ENCODE measurements at regions not wholly inside any gene's neighbourhood (a gene's known extent, or its start where the extent isn't known, plus 50 kb on each side); places are given as distances from the start of the nearest gene placed in this dataset.

DNA sequence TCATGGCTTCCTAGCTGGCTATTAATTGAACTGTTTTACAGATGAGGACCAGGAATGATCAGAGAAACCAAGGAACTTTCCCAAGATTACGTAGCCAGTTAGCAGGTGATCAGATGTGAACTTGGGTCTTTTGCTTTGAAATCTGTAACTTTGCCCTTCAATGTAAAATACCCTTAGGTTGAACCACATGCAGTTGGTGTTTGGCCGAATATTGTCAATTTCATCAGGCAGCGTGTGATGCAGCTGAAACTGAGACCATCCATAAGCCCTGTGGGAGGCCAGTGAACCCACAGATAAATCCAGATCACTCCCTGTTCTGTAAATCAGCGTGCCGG is 150.8 kb downstream of the ETS2 start:
- DNase-seq (ENCODE audit: low spot score) = no peak

DNA sequence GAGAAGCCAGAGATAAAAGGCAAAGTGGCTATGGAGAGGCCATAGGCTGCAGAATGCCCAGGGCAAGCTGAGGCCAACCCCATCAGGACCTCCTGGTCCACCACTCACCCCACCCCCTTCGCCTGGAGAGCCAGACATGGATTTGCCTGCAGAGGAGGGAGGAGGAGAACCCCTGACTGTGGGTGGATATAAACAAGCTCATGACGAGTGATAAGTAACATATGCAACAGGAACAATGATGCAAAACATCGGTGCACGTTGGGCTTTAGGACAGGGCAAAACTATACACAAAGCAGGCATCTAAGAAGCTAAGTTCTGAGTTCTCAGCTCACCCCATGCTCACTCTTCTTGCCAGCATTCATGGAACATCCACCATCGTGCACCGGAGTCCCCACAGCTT is 150.3 kb downstream of the ETS2 start:
- no peak for DNase-seq (ENCODE audit: low spot score)

DNA sequence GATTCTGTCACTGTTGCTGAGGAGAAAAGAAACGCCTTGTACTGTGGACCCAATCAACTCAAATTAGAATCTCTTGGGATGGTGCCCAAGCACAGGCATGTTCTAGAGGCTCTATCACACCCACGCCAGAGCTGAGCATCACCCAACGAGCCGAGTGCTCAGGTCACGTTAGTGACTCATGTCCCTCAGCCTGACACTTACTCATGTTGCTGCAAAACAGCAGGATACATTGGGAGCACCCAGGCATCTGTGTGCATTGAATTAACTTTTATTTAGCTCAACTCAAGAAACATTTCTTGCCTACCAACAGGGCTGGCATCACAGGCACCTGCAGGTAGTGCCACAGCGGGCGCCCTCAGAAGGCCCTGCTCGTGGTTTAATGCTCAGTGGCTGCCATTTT is 149.8 kb downstream of the ETS2 start:
- DNase-seq (ENCODE audit: low spot score) = no peak

DNA sequence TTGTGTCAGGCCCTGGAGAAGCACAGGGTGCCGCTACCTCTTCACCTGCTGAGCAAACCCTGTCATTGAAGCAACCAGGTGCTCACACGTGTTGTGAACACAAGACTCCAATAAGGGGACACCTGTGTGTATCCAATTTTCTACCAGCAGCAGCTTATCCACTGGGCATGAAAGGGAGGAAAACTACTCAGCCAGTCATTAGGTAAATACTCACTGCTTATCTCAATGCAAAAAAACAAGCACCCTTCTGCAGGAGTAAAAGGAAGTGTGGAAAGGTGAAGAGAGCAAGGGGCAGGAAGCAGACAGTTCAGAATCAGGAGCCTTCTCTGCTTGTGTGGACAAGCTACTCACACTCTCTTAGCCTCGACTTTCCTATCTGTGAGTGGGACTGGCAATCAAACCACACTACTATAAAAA is 148.9 kb downstream of the ETS2 start:
- no peak for DNase-seq (ENCODE audit: low spot score)

DNA sequence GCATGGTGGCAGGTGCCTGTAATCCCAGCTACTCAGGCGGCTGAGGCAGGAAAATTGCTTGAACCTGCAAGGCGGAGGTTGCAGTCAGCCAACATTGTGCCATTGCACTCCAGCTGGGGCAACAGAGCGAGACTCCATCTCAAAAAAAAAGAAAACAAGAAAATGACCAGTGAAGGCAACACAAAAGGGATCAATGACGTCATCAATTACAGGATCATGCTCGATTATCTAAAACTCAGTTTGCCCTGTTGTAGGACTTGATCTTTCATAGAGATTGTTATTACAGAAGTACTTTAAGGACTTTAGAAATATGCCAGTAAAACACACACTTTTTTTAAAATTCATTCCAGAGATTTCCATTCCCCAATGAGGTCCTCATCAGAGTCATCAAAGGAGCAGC is 147.8 kb downstream of the ETS2 start:
- no peak for DNase-seq (ENCODE audit: low spot score)

DNA sequence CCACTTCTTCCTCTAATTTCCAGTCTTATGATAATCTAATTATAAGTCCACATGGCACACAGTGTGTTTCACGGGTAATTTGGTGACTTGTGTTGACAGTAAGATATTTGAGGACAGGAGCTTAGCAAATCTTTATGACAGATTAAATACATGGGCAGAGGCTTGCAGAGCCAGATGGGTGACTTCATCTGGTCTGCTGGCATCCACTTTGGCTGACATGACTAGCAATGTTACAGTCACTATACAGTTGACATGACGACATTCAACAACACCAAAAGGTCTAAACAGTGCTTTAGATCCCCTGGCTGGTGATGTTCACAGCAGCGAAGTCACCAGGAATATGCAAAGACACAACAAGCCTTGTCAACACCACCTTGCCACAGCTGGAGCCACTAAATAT is 147.2 kb downstream of the ETS2 start:
- DNase-seq (ENCODE audit: low spot score) = no peak

DNA sequence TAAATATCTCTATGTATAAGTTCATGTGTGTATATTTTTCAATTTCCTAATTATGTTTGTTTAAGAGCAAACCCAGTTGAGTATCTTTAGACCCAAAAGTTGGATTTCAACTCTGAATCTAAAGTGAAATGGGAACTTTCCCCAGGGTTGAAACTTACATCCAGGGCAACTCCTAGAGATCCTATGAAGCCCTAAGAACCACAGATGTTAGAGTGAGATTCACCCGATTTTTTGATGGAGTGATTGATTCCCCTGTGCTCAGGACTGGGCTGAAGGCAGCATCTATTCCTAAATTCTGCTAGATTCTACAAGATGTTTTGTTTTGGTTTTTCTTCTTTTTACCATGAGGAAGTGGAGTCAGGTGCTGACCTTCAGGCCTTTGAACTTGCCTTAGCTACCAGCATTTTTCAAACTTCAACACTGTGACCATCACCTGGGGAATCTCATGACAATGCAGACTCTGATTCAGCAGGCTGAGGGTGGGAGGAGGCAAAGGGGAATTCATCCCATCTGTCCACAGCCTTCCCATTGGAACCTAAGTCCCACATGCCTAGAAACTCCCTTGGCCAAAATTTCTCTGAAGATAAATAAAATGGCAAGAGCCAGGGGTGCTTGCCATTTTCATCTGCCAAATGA is 145.5 kb downstream of the ETS2 start:
- no peak for DNase-seq (ENCODE audit: low spot score)

GRCh38 chr21:38950435-38951094 is 144.8 kb downstream of the ETS2 start:
- DNase-seq (ENCODE audit: low spot score) = no peak

GRCh38 chr21:38949070-38949380 is 143.3 kb downstream of the ETS2 start:
- no peak for DNase-seq (ENCODE audit: low spot score)

- DNase-seq (ENCODE audit: low spot score) = no peak
Observed at GRCh38 chr21:38948377-38949069, 142.8 kb downstream of the ETS2 start.

DNA sequence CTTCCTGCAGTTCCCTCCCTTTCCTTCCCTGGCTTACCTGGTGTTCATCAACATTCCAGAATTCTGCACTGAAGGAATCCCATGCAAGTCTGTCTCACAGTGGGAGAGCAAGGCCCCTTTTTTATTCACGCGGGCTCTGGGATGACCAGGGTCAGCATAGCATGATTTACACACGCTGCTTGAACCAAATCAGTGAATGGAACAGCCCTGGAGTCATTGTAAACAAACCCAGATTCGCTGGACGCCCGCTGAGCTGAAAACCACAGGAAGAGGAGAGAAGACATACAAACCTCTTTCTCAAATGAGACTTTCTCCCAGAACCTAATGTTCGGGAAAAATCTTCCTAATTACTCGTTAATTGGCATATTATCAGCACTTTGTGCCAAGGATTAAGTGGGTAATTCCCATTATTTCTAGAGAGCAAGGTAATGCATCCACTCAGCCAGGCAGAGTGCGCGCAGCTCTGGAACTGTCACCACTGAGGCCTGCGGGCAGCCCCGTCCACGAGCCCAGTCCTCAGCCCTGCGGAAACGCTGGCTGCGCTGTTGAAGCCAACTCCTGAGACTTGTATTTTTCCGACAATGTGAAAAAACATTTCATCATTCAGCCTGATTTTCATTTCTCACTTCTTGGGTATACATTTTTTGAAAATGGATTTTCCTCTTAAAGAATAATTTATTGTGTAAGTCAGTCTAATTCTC is 140.0 kb downstream of the ETS2 start:
- no peak for DNase-seq (ENCODE audit: low spot score)

- DNase-seq (ENCODE audit: low spot score) = no peak
Observed at GRCh38 chr21:38944903-38945302, 139.2 kb downstream of the ETS2 start.

GRCh38 chr21:38944402-38944801 is 138.7 kb downstream of the ETS2 start:
- no peak for DNase-seq (ENCODE audit: low spot score)

- no peak for DNase-seq (ENCODE audit: low spot score)
Observed at GRCh38 chr21:38942748-38943211, 137.1 kb downstream of the ETS2 start.

DNA sequence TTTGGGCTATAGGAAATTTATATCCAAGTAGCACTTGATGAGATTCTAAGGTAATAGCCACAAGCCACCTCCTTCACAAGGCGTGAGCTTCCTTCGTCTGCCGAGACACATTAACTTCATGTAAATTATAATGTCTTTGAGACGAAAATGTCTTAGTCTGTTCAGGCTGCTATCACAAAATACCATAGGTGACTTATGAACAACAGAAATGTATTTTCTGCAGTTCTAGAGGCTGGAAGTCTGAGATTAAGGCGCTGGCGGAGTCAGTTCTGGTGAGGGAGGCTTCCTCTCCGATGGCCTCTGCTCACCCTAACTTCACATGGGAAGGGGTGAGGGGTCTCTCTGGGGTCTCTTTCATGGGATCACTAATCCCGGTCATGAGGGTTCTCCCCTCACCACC is 133.0 kb downstream of the ETS2 start:
- no peak for DNase-seq (ENCODE audit: low spot score)

- DNase-seq (ENCODE audit: low spot score) = no peak
Observed at GRCh38 chr21:38938343-38938742, 132.6 kb downstream of the ETS2 start.

DNA sequence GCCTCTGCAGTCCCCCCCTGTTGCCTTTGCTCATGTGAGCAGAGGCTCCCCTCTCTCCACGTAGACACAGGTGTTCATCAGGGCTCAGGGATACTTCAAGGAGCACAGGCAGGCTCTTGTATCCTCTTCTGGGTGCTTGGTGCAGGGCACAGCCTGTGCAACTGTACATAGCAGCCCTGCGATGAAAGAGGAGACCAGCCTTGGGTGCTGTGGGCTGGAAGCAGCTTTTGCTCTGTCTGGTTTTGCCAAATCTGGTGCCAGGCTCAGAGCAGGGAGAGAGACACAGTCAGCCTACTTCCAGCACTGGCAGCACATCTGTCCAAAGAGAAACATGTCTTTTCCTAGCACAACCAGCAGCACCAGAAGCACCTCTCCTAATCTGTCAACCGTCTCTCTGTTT is 132.1 kb downstream of the ETS2 start:
- no peak for DNase-seq (ENCODE audit: low spot score)

DNA sequence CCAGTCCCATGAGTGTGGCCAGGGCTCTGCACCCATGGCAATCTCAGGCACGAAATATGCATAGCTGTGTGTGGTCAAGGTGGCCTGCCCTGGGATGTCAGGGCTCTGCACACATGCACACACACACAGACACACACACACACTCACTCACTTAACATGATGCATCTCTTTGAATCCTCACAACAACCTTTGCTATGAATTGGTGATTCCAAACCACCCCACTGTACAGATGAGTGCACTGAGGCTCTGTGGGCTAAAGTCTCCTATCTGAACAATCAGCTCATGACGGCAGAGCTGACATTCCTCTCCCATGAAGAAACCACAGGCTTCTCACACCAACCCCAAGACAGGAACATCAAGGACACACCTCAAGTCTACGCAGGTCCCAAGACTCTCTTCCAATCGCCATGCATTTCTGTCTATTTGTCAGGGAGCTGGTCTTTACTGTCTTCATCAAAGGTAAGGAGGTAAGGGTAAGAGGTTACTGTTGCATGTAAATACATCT is 131.6 kb downstream of the ETS2 start:
- DNase-seq (ENCODE audit: low spot score) = no peak

GRCh38 chr21:38936240-38936639 is 130.5 kb downstream of the ETS2 start:
- no peak for DNase-seq (ENCODE audit: low spot score)

DNA sequence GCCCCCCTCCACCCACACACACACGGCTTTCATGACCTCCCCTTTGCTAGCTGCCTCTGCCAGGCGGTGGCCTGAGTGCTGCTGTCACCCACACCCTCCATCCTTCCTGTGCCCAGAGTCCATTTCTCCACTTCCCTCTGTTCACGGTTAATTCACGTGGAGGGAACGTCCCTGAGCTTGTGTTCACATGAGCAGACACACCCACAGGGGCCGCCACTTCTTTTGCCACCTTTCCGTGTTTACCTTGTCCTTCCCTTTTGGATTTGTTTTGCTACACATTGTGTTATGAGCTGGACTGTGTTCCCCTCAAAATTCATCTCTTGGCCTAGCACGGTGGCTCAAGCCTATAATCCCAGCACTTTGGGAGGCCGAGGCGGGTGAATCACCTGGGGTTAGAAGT is 128.0 kb downstream of the ETS2 start:
- no peak for DNase-seq (ENCODE audit: low spot score)

DNA sequence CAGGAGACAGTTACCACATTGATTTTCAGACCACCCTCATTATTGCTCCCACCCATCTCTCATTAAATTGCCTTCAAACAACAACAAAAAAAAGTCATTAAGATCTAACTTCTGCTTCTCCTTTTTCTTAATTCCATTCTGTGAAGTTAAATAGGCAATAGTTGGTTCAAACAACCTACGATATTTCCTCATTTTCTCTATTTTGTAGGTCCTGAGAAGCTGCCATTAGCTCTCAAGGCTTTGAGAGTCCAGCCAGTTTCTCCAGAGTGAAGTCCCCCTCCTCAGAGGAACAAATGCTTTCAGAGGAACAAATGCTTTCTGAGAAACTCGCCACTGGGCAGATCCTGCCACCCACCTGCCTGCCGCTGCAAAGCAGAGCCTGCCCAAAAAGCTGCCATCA is 125.6 kb downstream of the ETS2 start:
- no peak for DNase-seq (ENCODE audit: low spot score)

DNA sequence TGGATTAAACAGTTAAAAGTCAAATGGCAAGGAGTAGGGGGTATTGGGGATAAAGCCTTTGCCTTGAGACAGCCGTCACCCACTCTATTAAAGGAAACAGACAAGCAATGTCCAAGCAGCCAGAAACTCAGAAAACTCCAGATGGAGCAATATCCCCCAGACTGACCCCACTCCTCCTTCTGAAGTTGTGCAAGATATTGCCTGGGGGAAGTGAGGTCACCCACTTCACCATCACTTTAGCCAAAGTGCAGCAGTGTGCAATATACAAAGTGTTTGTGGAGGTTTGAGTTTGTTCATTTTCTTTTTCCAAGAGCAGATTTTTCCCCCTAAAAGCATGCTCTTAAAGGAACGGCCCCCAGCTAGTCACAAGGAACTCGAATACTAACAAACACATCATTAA is 125.1 kb downstream of the ETS2 start:
- peak; percentile 43 for DNase-seq (ENCODE audit: low spot score)

GRCh38 chr21:38930066-38930465 is 124.3 kb downstream of the ETS2 start:
- no peak for DNase-seq (ENCODE audit: low spot score)

Measured in globus pallidus (tissue), 1 donor.